A549 (cell line): ENCODE measurements at regions not wholly inside any gene's neighbourhood (a gene's known extent, or its start where the extent isn't known, plus 50 kb on each side); places are given as distances from the start of the nearest gene placed in this dataset.
"Not testable (repeated sequence)": the region's sequence is repeated elsewhere in the genome, so short reads cannot be mapped to it uniquely, and the experiment has no call there.

Experiments used
- ATAC-seq, 2 experiments: fragments of 200-7000 bp in 1 of 2; fragments of >200 bp in 1 of 2; cut with Nextera tagmentation in 1 of 2; cut with Tn5 transposase in 1 of 2; 3 replicates each; pipeline versions ENCODE4 v1.8.0 to v1.9.1; 2018 to 2020; ENCODE audit warnings: mild to moderate bottlenecking in 1 of 2, moderate library complexity in 1 of 2
- CTCF ChIA-PET: fragments of 300-600 bp; sonication (Branson Sonifier 250); formaldehyde crosslinking; extraction: SDS; loops from one replicate; lab custom pipeline; 2021; ENCODE audit warnings: antibody characterized with exemption, inconsistent platforms; lab: Yijun Ruan, JAX
- POLR2A ChIA-PET: fragments of 350-600 bp; formaldehyde crosslinking; extraction: SDS; loops from one replicate; lab custom pipeline; 2021; ENCODE audit warnings: antibody characterized with exemption, inconsistent platforms; lab: Yijun Ruan, JAX
- DNase-seq, 2 experiments: peaks; one replicate each; pipeline versions ENCODE4 v3.0.0 to v3.0.0-alpha.2; 2011 to 2016; ENCODE audit warnings: low read depth in 1 of 2, low spot score in 1 of 2
- FAIRE-seq: peaks from 2 replicates; lab custom pipeline; 2011; peaks lifted over from hg19 to GRCh38; lab: Jason Lieb, UNC
- H3K27ac ChIP-seq, 2 experiments: fragments of >200 bp; sonication (Bioruptor Twin); formaldehyde crosslinking; 3 replicates each; pipeline ENCODE4 v1.5.1; 2016 to 2017
- H3K4me1 ChIP-seq: fragments of >200 bp; sonication (Bioruptor Twin); formaldehyde crosslinking; 3 replicates; pipeline ENCODE4 v1.6.1; 2016
- H3K4me2 ChIP-seq: fragments of >200 bp; sonication (Bioruptor Twin); formaldehyde crosslinking; 3 replicates; pipeline ENCODE4 v1.6.1; 2016
- H3K4me3 ChIP-seq: fragments of >200 bp; sonication (Bioruptor Twin); formaldehyde crosslinking; 3 replicates; pipeline ENCODE4 v1.5.1; 2016
- H3K9me3 ChIP-seq: fragments of >200 bp; sonication (Bioruptor Twin); formaldehyde crosslinking; 3 replicates; pipeline ENCODE4 v1.6.1; 2016
- BCL3 ChIP-seq: fragments of >200 bp; sonication (Bioruptor Twin); formaldehyde crosslinking; IDR thresholded peaks from 3 replicates; pipeline ENCODE4 v1.6.1; 2016
- CBX8 ChIP-seq: fragments of 200-600 bp; sonication (generic); IDR thresholded peaks from 2 replicates; pipeline ENCODE4 v1.6.1; 2016
- CEBPB ChIP-seq, 2 experiments: fragments of >200 bp in 1 of 2; sonication (Bioruptor Twin) in 1 of 2; formaldehyde crosslinking in 1 of 2; IDR thresholded peaks; 2 replicates each; pipeline ENCODE4 v1.6.1; 2012 to 2016
- CHD2 ChIP-seq: fragments of 150-350 bp; IDR thresholded peaks from 2 replicates; pipeline ENCODE4 v1.6.1; 2014; ENCODE audit warnings: low read length; ENCODE audit not compliant: partially characterized antibody
- CTCF ChIP-seq: fragments of >200 bp; sonication (Bioruptor Twin); formaldehyde crosslinking; IDR thresholded peaks from 3 replicates; pipeline ENCODE4 v1.5.1; 2016
- EHMT2 ChIP-seq: fragments of 200-600 bp; sonication (generic); IDR thresholded peaks from 2 replicates; pipeline ENCODE4 v1.6.1; 2016; ENCODE audit warnings: antibody characterized with exemption, low read depth, mild to moderate bottlenecking, moderate library complexity
- FOSB ChIP-seq: fragments of 250-450 bp; sonication (Bioruptor Pico); IDR thresholded peaks from 2 replicates; pipeline ENCODE4 v1.5.0; 2020; ENCODE audit warnings: mild to moderate bottlenecking, moderate library complexity
- HDAC2 ChIP-seq: fragments of 200-600 bp; sonication (generic); IDR thresholded peaks from 2 replicates; pipeline ENCODE4 v1.6.1; 2016
- HEYL ChIP-seq: fragments of 250-450 bp; sonication (Bioruptor Pico); IDR thresholded peaks from 2 replicates; pipeline ENCODE4 v1.8.0; 2021; ENCODE audit warnings: mild to moderate bottlenecking, moderate library complexity
- HOXA7 ChIP-seq: fragments of 250-450 bp; sonication (Bioruptor Pico); IDR thresholded peaks from 2 replicates; pipeline ENCODE4 v1.5.0; 2020; ENCODE audit warnings: mild to moderate bottlenecking, moderate library complexity
- HOXB13 ChIP-seq: fragments of 250-450 bp; sonication (Bioruptor Pico); IDR thresholded peaks from 2 replicates; pipeline ENCODE4 v1.5.0; 2020; ENCODE audit warnings: low read depth, mild to moderate bottlenecking, moderate library complexity
- HOXB5 ChIP-seq: fragments of 250-450 bp; sonication (Bioruptor Pico); IDR thresholded peaks from 2 replicates; pipeline ENCODE4 v1.5.0; 2020; ENCODE audit warnings: mild to moderate bottlenecking, moderate library complexity
- MAFK ChIP-seq: fragments of 450-650 bp; IDR thresholded peaks from 2 replicates; pipeline ENCODE4 v1.6.1; 2014; ENCODE audit not compliant: partially characterized antibody
- MAZ ChIP-seq: fragments of 150-350 bp; IDR thresholded peaks from 2 replicates; pipeline ENCODE4 v1.6.1; 2014; ENCODE audit warnings: antibody characterized with exemption, low read depth, low read length, borderline replicate concordance
- PBX3 ChIP-seq: IDR thresholded peaks from 2 replicates; pipeline ENCODE4 v1.6.1; 2012
- POLR2A ChIP-seq: IDR thresholded peaks from 2 replicates; pipeline ENCODE4 v1.6.1; 2012; ENCODE audit warnings: mild to moderate bottlenecking, low read length
- RARB ChIP-seq: fragments of 250-450 bp; sonication (Bioruptor Pico); IDR thresholded peaks from 2 replicates; pipeline ENCODE4 v1.8.0; 2021; ENCODE audit warnings: mild to moderate bottlenecking, moderate library complexity
- SREBF2 ChIP-seq: fragments of 450-650 bp; IDR thresholded peaks from 2 replicates; pipeline ENCODE4 v1.6.1; 2014; ENCODE audit warnings: mild to moderate bottlenecking, moderate library complexity
- ZNF302 ChIP-seq: fragments of 250-450 bp; sonication (Bioruptor Pico); IDR thresholded peaks from 2 replicates; pipeline ENCODE4 v1.9.0; 2021; ENCODE audit warnings: inconsistent platforms, mild to moderate bottlenecking, moderate library complexity
- ZSCAN20 ChIP-seq: fragments of 250-450 bp; sonication (Bioruptor Pico); IDR thresholded peaks from 2 replicates; pipeline ENCODE4 v1.8.0; 2022; ENCODE audit warnings: mild to moderate bottlenecking, moderate library complexity
- WGBS: methylation state at CpG from one replicate; pipeline ENCODE4 v1.1.6; 2017; ENCODE audit errors: missing lambda C conversion rate; 5-methylcytosine and 5-hydroxymethylcytosine counted together

- TF ChIP-seq MAFK (no peak), HOXB13 (CRISPR knock-in tag) (no peak), FOSB (CRISPR knock-in tag) (no peak), MAZ (no peak), SREBF2 (no peak), ZSCAN20 (CRISPR knock-in tag) (no peak), ZNF302 (CRISPR knock-in tag) (no peak), EHMT2 (no peak), CHD2 (no peak), PBX3 (no peak)
Observed at GRCh38 chr13:100980171-100980570, 305.6 kb upstream of the TMTC4 start (continued).

GRCh38 chr13:100977841-100978240 is 303.2 kb upstream of the TMTC4 start:
- CTCF ChIA-PET, result no interaction called here
- 36% methylated on average over 6 of the region's 7 CpGs for WGBS
- FAIRE-seq, result no peak

GRCh38 chr13:100976993-100977392 is 302.4 kb upstream of the TMTC4 start:
- no peak overlapping the region for H3K27ac ChIP-seq
- TF ChIP-seq HOXB5 (CRISPR knock-in tag) (no peak), ZNF302 (CRISPR knock-in tag) (no peak), HOXA7 (CRISPR knock-in tag) (no peak), POLR2A (no peak), CBX8 (no peak), MAZ (no peak), FOSB (CRISPR knock-in tag) (no peak), HEYL (CRISPR knock-in tag) (no peak)
- DNase-seq (no peak), FAIRE-seq (no peak), ATAC-seq (no peak)
- H3K4me2 ChIP-seq, result no peak overlapping the region
- H3K9me3 ChIP-seq, result no peaks in the 10 kb centered on the region
- no peak overlapping the region for H3K4me3 ChIP-seq
- H3K4me1 ChIP-seq, result no peaks in the 10 kb centered on the region
- CTCF ChIA-PET, result no interaction called here
- WGBS, result 18% methylated on average over 2 of the region's 2 CpGs
- POLR2A ChIA-PET, result no interaction called here

More at GRCh38 chr13:100977841-100978240, 303.2 kb upstream of the TMTC4 start:
- POLR2A ChIA-PET, result no interaction called here
- Histone ChIP-seq H3K9me3 (no peaks in the 10 kb centered on the region), H3K4me3 (no peak overlapping the region), H3K4me1 (no peaks in the 10 kb centered on the region), H3K27ac (no peak overlapping the region), H3K4me2 (no peak overlapping the region)
- no peak for DNase-seq
- ATAC-seq, result no peak
- TF ChIP-seq ZSCAN20 (CRISPR knock-in tag) (no peak), HDAC2 (no peak), SREBF2 (no peak), RARB (CRISPR knock-in tag) (no peak), CEBPB (IDR thresholded peaks at IDR 0.05) (no peak), CTCF (no peak), BCL3 (no peak)

- WGBS, result no CpG with 5 or more reads among the region's 31 CpGs
- H3K9me3 ChIP-seq, H3K4me2 ChIP-seq, H3K4me3 ChIP-seq, H3K4me1 ChIP-seq, H3K27ac ChIP-seq, POLR2A ChIA-PET, DNase-seq, FAIRE-seq, ATAC-seq, CTCF ChIA-PET: not testable (repeated sequence)
Observed at GRCh38 chr13:100975666-100976065, 301.1 kb upstream of the TMTC4 start.
